NCI-H748 (cell line): ENCODE measurements at regions not wholly inside any gene's neighbourhood (a gene's known extent, or its start where the extent isn't known, plus 50 kb on each side); places are given as distances from the start of the nearest gene placed in this dataset.

ENCODE experiments used
- DNase-seq: peaks from one replicate; lab custom pipeline; 2025; ENCODE audit not compliant: unreplicated experiment; lab: John Stamatoyannopoulos, UW

GRCh38 chr1:13922466-13923110, 222.6 kb downstream of the PRDM2 start:
- no peak for DNase-seq

- no peak for DNase-seq
Measured at GRCh38 chr1:13926556-13926955, 226.6 kb downstream of the PRDM2 start.

DNA sequence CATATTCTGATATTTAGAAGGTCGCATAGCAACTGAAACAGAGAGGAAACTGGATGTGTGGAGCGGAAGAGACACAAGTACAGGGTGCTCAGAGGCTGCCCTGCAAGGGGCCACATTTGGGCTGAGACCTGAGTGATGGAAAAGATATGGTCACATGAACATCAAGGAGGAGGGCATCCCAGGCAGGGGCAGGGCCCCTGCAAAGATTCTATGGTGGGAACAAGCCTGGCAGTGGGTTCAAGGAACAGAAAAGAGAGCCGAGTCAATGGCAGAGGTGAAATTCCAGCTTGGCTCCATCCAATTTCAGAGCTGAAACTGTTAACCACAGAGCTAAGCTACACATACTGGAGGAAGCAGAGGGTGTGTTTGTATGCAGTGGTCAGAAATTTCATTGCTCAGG, 227.7 kb downstream of the PRDM2 start:
- no peak for DNase-seq

DNA sequence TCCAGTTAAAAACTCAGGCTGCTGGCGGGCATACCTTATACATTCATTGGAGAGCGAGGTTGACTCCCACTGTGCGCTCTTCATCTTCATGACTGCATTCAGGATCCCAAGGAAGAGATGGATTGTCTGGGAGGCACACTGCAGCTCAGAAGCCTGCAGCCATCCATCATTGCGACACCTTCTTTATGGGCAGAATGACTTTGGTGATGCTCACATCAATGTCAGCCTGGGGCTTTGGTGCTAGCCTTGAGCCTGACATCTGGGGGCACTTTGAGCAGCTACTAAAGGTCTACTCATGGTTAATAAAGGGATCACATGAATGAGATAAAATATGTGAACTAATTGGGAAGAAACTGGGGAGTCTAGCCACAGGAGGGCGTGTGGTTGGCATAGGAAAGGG, 229.3 kb downstream of the PRDM2 start:
- no peak for DNase-seq

- peak; percentile 3 for DNase-seq
Measured at GRCh38 chr1:13930151-13930550, 230.2 kb downstream of the PRDM2 start.

DNA sequence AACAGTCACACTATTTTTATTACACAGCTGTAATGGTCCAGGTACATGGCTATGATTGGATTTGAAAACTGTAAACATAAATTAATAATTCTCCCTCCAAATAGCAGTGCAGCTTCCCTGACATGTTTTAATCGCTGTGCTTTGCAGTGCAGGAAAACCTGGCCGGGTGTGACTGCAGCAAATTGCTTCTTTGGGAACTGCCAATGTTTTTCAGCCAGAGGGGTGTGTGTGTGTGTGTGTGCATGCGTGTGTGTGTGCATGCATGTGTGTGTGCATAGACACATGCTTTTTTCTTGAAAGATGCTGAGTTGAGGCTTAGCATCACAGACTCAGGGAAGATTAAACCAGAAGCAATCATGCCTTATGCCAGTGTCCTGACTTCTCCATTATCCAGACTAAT, 231.2 kb downstream of the PRDM2 start:
- DNase-seq: no peak

GRCh38 chr1:13935336-13935735, 235.3 kb downstream of the PRDM2 start:
- peak; percentile 41 for DNase-seq

- no peak for DNase-seq
Measured at GRCh38 chr1:13941315-13941714, 241.3 kb downstream of the PRDM2 start.

- DNase-seq: no peak
Measured at GRCh38 chr1:13943055-13943454, 243.1 kb downstream of the PRDM2 start.

- DNase-seq: no peak
Measured at GRCh38 chr1:13945856-13946255, 245.9 kb downstream of the PRDM2 start.

DNA sequence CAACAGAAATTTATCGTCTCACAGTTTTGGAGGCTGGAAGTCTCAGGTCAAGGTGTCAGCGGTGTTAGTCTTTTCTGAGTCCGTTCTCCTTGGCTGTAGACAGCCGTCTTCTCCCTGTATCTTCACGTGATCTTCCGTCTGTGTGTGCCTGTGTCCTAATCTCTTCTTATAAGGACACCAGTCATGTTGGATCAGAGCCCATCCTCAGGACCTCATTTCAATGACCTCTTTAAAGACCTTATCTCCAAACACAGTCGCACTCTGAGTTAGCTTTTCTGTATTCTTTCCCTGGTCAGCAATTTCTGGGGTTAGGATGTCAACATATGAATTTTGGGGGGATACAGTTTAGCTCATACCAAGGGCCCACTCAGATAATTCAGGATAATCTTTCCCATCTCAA, 247.7 kb downstream of the PRDM2 start:
- DNase-seq: no peak

GRCh38 chr1:13948396-13948795, 248.4 kb downstream of the PRDM2 start:
- DNase-seq: no peak

DNA sequence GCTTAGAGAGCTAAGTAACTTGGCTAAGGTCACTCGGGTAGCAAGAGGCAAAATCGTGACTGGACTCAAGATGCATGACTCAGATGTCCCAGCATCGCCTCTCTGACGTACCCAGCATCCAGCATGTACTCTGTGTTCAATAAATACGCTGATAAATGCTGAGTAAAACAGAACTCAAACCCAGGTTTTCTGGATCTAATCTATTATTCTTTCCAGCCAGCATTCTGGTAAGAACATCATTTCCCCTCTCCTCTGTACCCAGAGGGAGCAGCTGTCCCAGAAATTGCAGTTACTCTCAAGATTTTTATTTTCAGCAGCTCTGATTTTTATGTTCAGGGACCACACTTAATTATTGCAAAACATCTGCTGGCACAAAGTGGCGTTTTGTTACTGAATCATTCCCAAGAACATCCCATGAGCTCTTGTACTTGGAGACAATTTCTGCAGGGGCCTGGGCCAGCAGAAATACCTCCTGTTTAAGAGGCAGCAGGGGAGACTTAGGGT, 249.0 kb downstream of the PRDM2 start:
- DNase-seq: no peak

DNA sequence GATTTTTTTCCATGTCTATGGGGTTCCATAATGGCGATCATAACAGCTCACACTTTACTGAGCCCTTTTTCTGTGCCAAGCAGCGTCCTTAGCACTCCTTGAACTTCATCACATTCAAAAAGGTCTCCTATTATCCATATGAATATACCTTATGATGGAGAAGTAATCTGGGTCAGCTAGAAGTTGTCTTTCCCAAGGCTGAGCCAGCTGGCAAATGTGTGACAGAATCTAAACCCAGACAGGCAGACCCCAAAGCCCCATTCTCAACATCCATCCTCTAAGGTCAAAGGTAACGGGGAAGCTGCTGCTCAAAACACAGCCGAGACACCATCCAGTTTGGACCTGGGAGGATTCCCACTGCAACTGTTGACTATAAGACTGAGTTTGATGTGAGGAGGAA, 249.6 kb downstream of the PRDM2 start:
- DNase-seq: no peak

DNA sequence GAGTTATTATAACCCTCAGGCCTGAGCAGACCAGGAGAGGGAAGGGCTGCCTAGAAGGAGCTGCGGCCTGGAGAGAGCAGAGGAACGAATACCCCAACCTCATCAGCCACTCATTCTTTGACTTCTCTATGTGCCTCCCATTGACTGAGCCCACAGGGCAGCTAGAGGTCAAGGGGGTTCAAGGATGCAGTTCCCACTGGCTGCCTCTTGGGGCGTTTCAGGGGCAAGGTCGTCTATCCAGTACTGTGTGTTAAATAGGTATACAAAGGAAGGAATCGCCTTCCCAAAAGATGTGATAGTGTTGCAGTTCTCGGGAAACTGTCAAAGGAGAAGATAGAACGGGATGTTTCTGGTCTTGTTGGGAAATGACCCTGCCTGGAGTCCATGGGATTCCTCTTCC, 250.6 kb downstream of the PRDM2 start:
- no peak for DNase-seq

DNA sequence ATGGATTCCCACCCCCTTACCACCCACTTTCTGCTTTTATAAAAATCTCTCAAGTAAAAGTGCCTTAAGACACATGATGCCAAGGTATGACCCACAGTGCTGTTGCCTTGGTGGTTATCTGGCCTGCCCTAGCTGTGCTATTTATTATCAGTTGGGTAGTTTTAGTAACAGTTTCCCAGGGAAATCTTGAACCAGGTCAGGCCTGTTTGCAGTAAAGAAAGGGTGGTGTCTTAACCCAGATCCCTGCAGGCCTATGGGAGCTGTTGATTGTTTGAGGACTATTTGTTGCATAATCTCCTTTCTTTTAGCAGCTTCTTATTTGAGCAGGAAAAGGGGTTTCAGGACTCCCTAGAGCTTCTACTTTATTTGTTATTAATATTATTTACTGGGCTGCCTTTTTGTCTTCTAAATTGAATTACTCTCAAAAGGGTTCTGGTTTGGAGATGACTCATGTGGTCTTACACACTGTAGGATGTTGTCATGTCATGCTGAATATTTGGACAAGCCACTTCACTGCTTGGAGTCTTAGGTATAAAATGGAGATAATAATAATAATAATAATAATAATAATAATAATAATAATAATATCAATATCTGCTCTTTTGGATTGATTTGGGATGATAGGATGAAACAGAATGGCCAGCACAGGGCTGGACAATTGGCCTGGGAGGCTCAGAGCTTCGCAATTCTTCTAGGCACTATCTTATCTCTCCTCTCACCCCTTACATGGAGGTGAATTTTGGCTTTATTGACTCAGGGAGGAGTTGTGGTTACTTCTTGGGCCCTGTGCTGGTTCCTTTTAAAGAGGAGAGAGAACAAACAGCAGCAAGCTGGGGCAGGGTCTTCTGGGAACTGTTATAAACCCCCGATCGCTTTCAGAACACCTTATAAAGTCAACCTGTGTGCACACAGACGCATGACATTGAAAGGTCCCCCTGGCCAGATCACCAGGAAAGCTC, 252.1 kb downstream of the PRDM2 start:
- no peak for DNase-seq

GRCh38 chr1:13952985-13953384, 253.0 kb downstream of the PRDM2 start:
- DNase-seq: no peak

- DNase-seq: no peak
Measured at GRCh38 chr1:13956393-13956792, 256.4 kb downstream of the PRDM2 start.

GRCh38 chr1:13960375-13960987, 260.5 kb downstream of the PRDM2 start:
- DNase-seq: peak; percentile 62

DNA sequence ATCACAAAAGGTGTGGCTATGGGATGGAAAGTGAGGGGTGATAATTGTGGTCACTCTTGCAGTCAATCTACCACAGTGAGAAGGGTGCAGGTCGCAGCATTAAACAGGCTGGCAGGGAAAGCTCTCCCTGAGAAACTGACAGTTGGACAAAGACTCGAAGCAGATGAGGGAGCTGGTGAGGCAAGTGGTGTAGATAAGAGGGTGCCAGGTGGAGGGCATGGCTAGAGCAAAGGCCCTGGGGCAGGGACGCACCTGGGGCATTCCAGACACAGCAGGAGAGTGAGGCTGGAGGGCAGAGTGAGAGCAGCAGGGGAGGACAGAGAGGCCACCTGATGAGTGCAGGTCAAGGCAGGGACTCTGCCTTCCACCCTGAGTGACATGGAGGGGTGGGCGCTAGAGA, 264.8 kb downstream of the PRDM2 start:
- no peak for DNase-seq

DNA sequence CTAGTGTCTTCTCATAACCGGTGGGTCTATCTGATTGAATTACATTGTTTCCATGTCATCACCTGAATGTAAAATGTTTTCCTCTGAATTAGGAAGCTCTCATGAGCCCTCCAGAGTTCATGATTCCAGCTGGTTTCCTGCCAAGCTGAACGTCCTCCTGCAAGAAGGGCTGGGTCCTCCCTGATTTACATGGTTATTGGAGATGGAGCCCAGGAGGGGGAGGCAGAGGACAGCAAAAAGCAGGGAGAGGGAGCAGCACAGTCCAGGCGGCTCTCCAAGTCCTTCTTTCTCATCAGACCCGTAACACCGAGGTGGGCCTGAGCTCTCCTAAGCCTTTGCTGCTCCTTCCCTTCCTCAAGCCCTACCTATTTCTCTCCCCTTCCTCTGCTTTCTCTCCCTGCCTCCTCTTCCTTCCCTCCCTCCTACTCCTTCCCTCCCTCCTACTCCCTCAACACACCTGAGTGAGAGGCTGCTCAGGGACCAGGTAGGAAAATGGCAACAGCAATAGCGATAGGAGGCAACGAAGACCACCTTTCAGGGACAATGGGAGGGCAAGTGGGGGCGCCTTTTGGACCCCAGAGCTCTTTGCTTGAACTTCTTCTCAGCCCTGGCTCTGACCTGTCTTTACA, 265.9 kb downstream of the PRDM2 start:
- DNase-seq: peak; percentile 81
